ENCODE measurements at regions not wholly inside any gene's neighbourhood (a gene's known extent, or its start where the extent isn't known, plus 50 kb on each side); places are given as distances from the start of the nearest gene placed in this dataset.

GRCh38 chr4:36753048-36753447 lies 471.6 kb downstream of the DTHD1 start:
- Histone ChIP-seq H3K4me3 (ENCODE audit: low read depth, low read length) (no peak overlapping the region), H3K27me3 (ENCODE audit: control insufficient read depth, insufficient read depth, low read length) (no peaks in the 10 kb centered on the region), H3K36me3 (ENCODE audit: control insufficient read depth, insufficient read depth, low read length) (no peaks in the 10 kb centered on the region)
- no peak for DNase-seq (ENCODE audit: low read depth)
- CTCF ChIA-PET: no interaction called here
- POLR2A ChIA-PET: no interaction called here
- no peak for TF ChIP-seq CTCF (IDR thresholded peaks at IDR 0.05; ENCODE audit: insufficient read depth, low read depth, low read length)

DNA sequence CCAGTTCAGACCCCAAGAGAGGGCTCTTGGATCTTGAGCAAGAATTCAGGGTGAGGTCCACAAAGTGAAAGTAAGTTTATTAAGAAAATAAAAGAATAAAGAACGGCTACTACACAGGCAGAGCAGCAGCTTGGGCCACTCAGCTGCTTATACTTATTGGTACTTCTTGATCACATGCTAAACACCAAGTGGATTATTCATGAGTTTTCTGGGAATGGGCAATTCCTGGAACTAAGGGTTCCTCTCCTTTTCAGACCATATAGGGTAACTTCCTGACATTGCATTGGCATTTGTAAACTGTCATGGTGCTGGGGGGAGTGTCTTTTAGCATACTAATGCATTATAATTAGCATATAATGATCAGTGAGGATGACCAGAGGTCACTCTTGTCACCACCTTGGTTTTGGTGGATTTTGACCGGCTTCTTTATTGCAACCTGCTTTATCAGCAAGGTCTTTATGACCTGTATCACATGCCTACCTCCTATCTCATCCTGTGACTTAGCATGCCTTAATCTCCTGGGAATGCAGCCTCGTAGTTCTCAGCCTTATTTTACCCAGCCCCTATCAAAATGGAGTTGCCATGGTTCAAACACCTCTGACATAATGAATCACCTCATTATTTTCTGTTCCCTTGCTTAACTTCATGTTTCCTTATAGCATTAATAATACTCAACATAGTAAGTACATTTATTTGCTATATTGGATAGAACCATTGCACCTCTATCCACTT lies 476.3 kb downstream of the DTHD1 start:
- no peak for TF ChIP-seq CTCF (IDR thresholded peaks at IDR 0.05; ENCODE audit: insufficient read depth, low read depth, low read length)
- H3K27me3 ChIP-seq (ENCODE audit: control insufficient read depth, insufficient read depth, low read length): no peaks in the 10 kb centered on the region
- POLR2A ChIA-PET: no interaction called here
- no peaks in the 10 kb centered on the region for H3K36me3 ChIP-seq (ENCODE audit: control insufficient read depth, insufficient read depth, low read length)
- no peak overlapping the region for H3K4me3 ChIP-seq (ENCODE audit: low read depth, low read length)
- CTCF ChIA-PET: no interaction called here
- DNase-seq (ENCODE audit: low read depth): no peak

GRCh38 chr4:36758312-36759178 lies 477.1 kb downstream of the DTHD1 start:
- TF ChIP-seq CTCF (IDR thresholded peaks at IDR 0.05; ENCODE audit: insufficient read depth, low read depth, low read length): no peak
- Histone ChIP-seq H3K4me3 (ENCODE audit: low read depth, low read length) (no peak overlapping the region), H3K36me3 (ENCODE audit: control insufficient read depth, insufficient read depth, low read length) (no peaks in the 10 kb centered on the region), H3K27me3 (ENCODE audit: control insufficient read depth, insufficient read depth, low read length) (no peaks in the 10 kb centered on the region)
- POLR2A ChIA-PET: no interaction called here
- no peak for DNase-seq (ENCODE audit: low read depth)
- CTCF ChIA-PET: no interaction called here

DNA sequence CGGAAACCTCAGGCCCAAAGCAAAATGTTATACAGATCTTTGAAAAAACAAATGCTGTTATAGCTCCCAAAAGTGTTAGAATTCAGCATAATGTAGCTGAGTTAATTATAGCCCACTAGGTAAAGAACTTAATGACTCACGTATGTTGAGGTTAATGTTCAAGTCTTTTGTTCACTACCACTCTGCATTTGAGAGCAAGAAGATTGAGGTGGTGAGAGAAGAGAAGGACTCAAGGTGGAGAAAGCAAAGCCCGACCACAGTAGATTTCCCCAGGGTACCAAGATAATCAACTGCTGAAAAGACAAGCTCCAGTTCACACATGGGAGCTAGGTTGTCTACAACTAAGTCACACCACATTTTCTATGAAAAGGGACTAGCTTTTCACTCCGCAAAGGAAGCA lies 480.2 kb downstream of the DTHD1 start:
- no peak for TF ChIP-seq CTCF (IDR thresholded peaks at IDR 0.05; ENCODE audit: insufficient read depth, low read depth, low read length)
- DNase-seq (ENCODE audit: low read depth): no peak
- ChIA-PET CTCF (interaction anchor here (0.8 kb wide), 1 partner anchor 102 kb away, joined by 3 read pairs; no protein-coding TSS in a partner anchor), POLR2A (no interaction called here)
- Histone ChIP-seq H3K27me3 (ENCODE audit: control insufficient read depth, insufficient read depth, low read length) (no peaks in the 10 kb centered on the region), H3K4me3 (ENCODE audit: low read depth, low read length) (no peak overlapping the region), H3K36me3 (ENCODE audit: control insufficient read depth, insufficient read depth, low read length) (no peaks in the 10 kb centered on the region)

GRCh38 chr4:36763814-36764213 lies 480.7 kb upstream of the NWD2 start:
- H3K4me3 ChIP-seq (ENCODE audit: low read depth, low read length): no peak overlapping the region
- CTCF ChIA-PET: no interaction called here
- TF ChIP-seq CTCF (IDR thresholded peaks at IDR 0.05; ENCODE audit: insufficient read depth, low read depth, low read length): no peak
- H3K27me3 ChIP-seq (ENCODE audit: control insufficient read depth, insufficient read depth, low read length): no peaks in the 10 kb centered on the region
- POLR2A ChIA-PET: no interaction called here
- H3K36me3 ChIP-seq (ENCODE audit: control insufficient read depth, insufficient read depth, low read length): no peaks in the 10 kb centered on the region
- no peak for DNase-seq (ENCODE audit: low read depth)

Data from BJ (cell line).